ENCODE measurements at regions not wholly inside any gene's neighbourhood (a gene's known extent, or its start where the extent isn't known, plus 50 kb on each side); places are given as distances from the start of the nearest gene placed in this dataset.

DNA sequence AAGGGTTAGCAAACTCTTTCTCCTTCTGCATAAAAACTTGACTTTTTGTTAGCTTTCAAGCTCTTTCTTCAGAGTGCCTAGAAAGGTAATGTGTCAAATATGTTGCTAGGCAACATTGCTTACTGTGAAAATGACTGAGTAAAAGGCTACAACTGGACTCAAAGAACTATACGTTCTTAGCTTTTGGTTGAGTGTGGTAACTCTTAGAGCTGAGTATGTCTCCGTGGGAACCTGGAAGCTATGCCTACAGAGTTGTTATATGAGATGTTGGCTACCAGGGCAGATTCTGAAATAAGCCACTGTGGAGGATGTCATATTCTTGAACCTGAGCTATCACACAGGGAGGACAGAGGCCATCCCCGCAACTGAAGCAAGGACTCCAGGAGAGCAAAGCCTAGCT is 105.5 kb downstream of the ARL6IP6 start:
- TF ChIP-seq, protein P1, sequence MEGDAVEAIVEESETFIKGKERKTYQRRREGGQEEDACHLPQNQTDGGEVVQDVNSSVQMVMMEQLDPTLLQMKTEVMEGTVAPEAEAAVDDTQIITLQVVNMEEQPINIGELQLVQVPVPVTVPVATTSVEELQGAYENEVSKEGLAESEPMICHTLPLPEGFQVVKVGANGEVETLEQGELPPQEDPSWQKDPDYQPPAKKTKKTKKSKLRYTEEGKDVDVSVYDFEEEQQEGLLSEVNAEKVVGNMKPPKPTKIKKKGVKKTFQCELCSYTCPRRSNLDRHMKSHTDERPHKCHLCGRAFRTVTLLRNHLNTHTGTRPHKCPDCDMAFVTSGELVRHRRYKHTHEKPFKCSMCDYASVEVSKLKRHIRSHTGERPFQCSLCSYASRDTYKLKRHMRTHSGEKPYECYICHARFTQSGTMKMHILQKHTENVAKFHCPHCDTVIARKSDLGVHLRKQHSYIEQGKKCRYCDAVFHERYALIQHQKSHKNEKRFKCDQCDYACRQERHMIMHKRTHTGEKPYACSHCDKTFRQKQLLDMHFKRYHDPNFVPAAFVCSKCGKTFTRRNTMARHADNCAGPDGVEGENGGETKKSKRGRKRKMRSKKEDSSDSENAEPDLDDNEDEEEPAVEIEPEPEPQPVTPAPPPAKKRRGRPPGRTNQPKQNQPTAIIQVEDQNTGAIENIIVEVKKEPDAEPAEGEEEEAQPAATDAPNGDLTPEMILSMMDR (IDR thresholded peaks at IDR 0.05; ENCODE audit: borderline replicate concordance, extremely low read depth, low read length, poor library complexity, severe bottlenecking) = no peak
- no peak for TF ChIP-seq EZH2 (IDR thresholded peaks at IDR 0.05; ENCODE audit: borderline replicate concordance, low read depth, low read length, severe bottlenecking)

Data from DND-41 (cell line).